ENCODE measurements at regions not wholly inside any gene's neighbourhood (a gene's known extent, or its start where the extent isn't known, plus 50 kb on each side); places are given as distances from the start of the nearest gene placed in this dataset.

DNA sequence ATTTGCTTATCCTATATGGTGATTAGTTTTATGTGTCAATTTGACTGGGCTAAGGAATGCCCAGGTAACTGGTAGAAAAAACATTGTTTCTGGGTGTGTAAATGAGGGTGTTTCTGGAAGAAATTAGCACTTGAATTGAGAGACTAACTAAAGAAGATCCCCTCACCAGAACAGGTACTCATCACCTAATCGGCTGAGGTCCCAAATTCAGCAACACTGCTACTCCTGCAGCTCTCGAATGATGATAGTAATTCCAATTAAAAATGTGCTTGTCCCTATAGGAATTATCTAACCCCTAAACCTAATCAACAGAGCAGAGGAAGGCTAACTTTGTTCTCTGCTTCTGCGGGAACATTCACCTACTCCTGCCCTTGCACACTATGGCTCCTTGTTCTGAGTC, 464.5 kb upstream of the CHST9 start:
- TF ChIP-seq, protein P1, sequence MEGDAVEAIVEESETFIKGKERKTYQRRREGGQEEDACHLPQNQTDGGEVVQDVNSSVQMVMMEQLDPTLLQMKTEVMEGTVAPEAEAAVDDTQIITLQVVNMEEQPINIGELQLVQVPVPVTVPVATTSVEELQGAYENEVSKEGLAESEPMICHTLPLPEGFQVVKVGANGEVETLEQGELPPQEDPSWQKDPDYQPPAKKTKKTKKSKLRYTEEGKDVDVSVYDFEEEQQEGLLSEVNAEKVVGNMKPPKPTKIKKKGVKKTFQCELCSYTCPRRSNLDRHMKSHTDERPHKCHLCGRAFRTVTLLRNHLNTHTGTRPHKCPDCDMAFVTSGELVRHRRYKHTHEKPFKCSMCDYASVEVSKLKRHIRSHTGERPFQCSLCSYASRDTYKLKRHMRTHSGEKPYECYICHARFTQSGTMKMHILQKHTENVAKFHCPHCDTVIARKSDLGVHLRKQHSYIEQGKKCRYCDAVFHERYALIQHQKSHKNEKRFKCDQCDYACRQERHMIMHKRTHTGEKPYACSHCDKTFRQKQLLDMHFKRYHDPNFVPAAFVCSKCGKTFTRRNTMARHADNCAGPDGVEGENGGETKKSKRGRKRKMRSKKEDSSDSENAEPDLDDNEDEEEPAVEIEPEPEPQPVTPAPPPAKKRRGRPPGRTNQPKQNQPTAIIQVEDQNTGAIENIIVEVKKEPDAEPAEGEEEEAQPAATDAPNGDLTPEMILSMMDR (IDR thresholded peaks at IDR 0.05): no peak
- no peak for TF ChIP-seq POLR2A (IDR thresholded peaks at IDR 0.05)

Data from uterus (tissue), 2 donors.